Activated naive CD4-positive, alpha-beta T cell treated with anti-CD3 and anti-CD28 coated beads, Interleukin-2, amount 10 ng/mL, durations not matched to agents 7 days and 5 days (primary cell): ENCODE measurements at regions not wholly inside any gene's neighbourhood (a gene's known extent, or its start where the extent isn't known, plus 50 kb on each side); places are given as distances from the start of the nearest gene placed in this dataset.
"Not testable (repeated sequence)": the region's sequence is repeated elsewhere in the genome, so short reads cannot be mapped to it uniquely, and the experiment has no call there.

Source experiments
- CTCF ChIA-PET: fragments of 350-600 bp; sonication (Branson Sonifier 250); formaldehyde crosslinking; loops from one replicate; lab custom pipeline; 2021; ENCODE audit warnings: antibody characterized with exemption; lab: Charles Lee
- DNase-seq: peaks from one replicate; pipeline ENCODE4 v3.0.0-alpha.2; 2020
- H3K27ac Mint-ChIP-seq: one replicate; pipeline ENCODE4 v1.8.0; 2021; ENCODE audit warnings: mild to moderate bottlenecking, moderate library complexity, mixed read lengths
- H3K27me3 Mint-ChIP-seq: one replicate; pipeline ENCODE4 v1.8.0; 2021; ENCODE audit warnings: mild to moderate bottlenecking, mixed read lengths
- H3K36me3 Mint-ChIP-seq: one replicate; pipeline ENCODE4 v1.8.0; 2021; ENCODE audit warnings: mixed read lengths
- H3K4me1 Mint-ChIP-seq: one replicate; pipeline ENCODE4 v1.8.0; 2021; ENCODE audit warnings: mixed read lengths
- H3K4me3 Mint-ChIP-seq: one replicate; pipeline ENCODE4 v1.8.0; 2021; ENCODE audit warnings: mild to moderate bottlenecking, moderate library complexity, mixed read lengths
- H3K9me3 Mint-ChIP-seq: one replicate; pipeline ENCODE4 v1.8.0; 2021; ENCODE audit warnings: mixed read lengths

GRCh38 chr4:173475751-173476150 lies 54.3 kb downstream of the HAND2 start:
- Mint-ChIP-seq H3K4me1 (no peaks in the 10 kb centered on the region), H3K9me3 (no peaks in the 10 kb centered on the region), H3K4me3 (no peak overlapping the region), H3K27ac (no peak overlapping the region), H3K36me3 (no peaks in the 10 kb centered on the region), H3K27me3 (peaks cover 19% of the 10 kb centered on the region)
- CTCF ChIA-PET = no interaction called here
- no peak for DNase-seq

GRCh38 chr4:173469622-173470021 lies 60.4 kb downstream of the HAND2 start:
- Mint-ChIP-seq H3K27me3 (peaks cover 17% of the 10 kb centered on the region), H3K4me1 (no peaks in the 10 kb centered on the region), H3K36me3 (no peaks in the 10 kb centered on the region), H3K27ac (no peak overlapping the region), H3K4me3 (no peak overlapping the region), H3K9me3 (no peaks in the 10 kb centered on the region)
- DNase-seq = no peak
- CTCF ChIA-PET = no interaction called here

GRCh38 chr4:173468314-173468713 lies 61.7 kb downstream of the HAND2 start:
- Mint-ChIP-seq H3K27me3 (peaks cover 12% of the 10 kb centered on the region), H3K36me3 (no peaks in the 10 kb centered on the region), H3K9me3 (no peaks in the 10 kb centered on the region), H3K4me1 (no peaks in the 10 kb centered on the region), H3K27ac (no peak overlapping the region), H3K4me3 (no peak overlapping the region)
- CTCF ChIA-PET = no interaction called here
- DNase-seq = no peak

GRCh38 chr4:173466101-173466500 lies 63.9 kb downstream of the HAND2 start:
- Mint-ChIP-seq H3K36me3 (no peaks in the 10 kb centered on the region), H3K9me3 (no peaks in the 10 kb centered on the region), H3K27ac (no peak overlapping the region), H3K4me1 (no peaks in the 10 kb centered on the region), H3K27me3 (peaks cover 7% of the 10 kb centered on the region), H3K4me3 (no peak overlapping the region)
- CTCF ChIA-PET = no interaction called here
- no peak for DNase-seq

- CTCF ChIA-PET = no interaction called here
- Mint-ChIP-seq H3K9me3 (no peaks in the 10 kb centered on the region), H3K4me1 (no peaks in the 10 kb centered on the region), H3K4me3 (no peak overlapping the region), H3K36me3 (no peaks in the 10 kb centered on the region), H3K27me3 (peaks cover 6% of the 10 kb centered on the region), H3K27ac (no peak overlapping the region)
- DNase-seq = no peak
These were observed 65.5 kb downstream of the HAND2 start for GRCh38 chr4:173464481-173464880.

- H3K4me3 Mint-ChIP-seq = no peak overlapping the region
- H3K36me3 Mint-ChIP-seq = no peaks in the 10 kb centered on the region
- H3K27me3 Mint-ChIP-seq = peaks cover 6% of the 10 kb centered on the region
- H3K4me1 Mint-ChIP-seq = no peaks in the 10 kb centered on the region
- H3K9me3 Mint-ChIP-seq = no peaks in the 10 kb centered on the region
- CTCF ChIA-PET = no interaction called here
- H3K27ac Mint-ChIP-seq = no peak overlapping the region
- no peak for DNase-seq
These were observed 64.9 kb upstream of the SCRG1 start for GRCh38 chr4:173463816-173464215.

- no peak overlapping the region for H3K27ac Mint-ChIP-seq
- CTCF ChIA-PET = no interaction called here
- no peaks in the 10 kb centered on the region for H3K36me3 Mint-ChIP-seq
- H3K27me3 Mint-ChIP-seq = peaks cover 18% of the 10 kb centered on the region
- H3K4me1 Mint-ChIP-seq = no peaks in the 10 kb centered on the region
- DNase-seq = no peak
- H3K9me3 Mint-ChIP-seq = no peaks in the 10 kb centered on the region
- H3K4me3 Mint-ChIP-seq = no peak overlapping the region
These were observed 62.3 kb upstream of the SCRG1 start for GRCh38 chr4:173461170-173461569.

GRCh38 chr4:173459857-173460256 lies 60.9 kb upstream of the SCRG1 start:
- Mint-ChIP-seq H3K27ac (no peak overlapping the region), H3K36me3 (no peaks in the 10 kb centered on the region), H3K4me3 (no peak overlapping the region), H3K4me1 (no peaks in the 10 kb centered on the region), H3K27me3 (peaks cover 18% of the 10 kb centered on the region), H3K9me3 (no peaks in the 10 kb centered on the region)
- no peak for DNase-seq
- CTCF ChIA-PET = no interaction called here

- Mint-ChIP-seq H3K4me1 (no peaks in the 10 kb centered on the region), H3K36me3 (no peaks in the 10 kb centered on the region), H3K9me3 (no peaks in the 10 kb centered on the region), H3K4me3 (no peak overlapping the region), H3K27ac (no peak overlapping the region), H3K27me3 (peaks cover 21% of the 10 kb centered on the region)
- DNase-seq = no peak
- CTCF ChIA-PET = interaction anchor here (1.3 kb wide), 1 partner anchor 37 kb away, joined by 3 read pairs; no protein-coding TSS in a partner anchor
These were observed 59.0 kb upstream of the SCRG1 start for GRCh38 chr4:173457893-173458292.

- H3K4me3 Mint-ChIP-seq, H3K36me3 Mint-ChIP-seq, H3K27ac Mint-ChIP-seq, DNase-seq, H3K4me1 Mint-ChIP-seq, H3K27me3 Mint-ChIP-seq, H3K9me3 Mint-ChIP-seq: not testable (repeated sequence)
- CTCF ChIA-PET = interaction anchor here (1.2 to 2.0 kb wide), 3 partner anchors 34 to 163 kb away, joined by 3 to 5 read pairs (median 4); no protein-coding TSS in a partner anchor
These were observed 52.5 kb upstream of the SCRG1 start for GRCh38 chr4:173451435-173451834.

GRCh38 chr4:173450281-173450680 lies 51.4 kb upstream of the SCRG1 start:
- no peak for DNase-seq
- H3K27me3 Mint-ChIP-seq = peaks cover 3% of the 10 kb centered on the region
- CTCF ChIA-PET = interaction anchor here (1.1 to 2.0 kb wide), 3 partner anchors 24 to 162 kb away, joined by 3 to 5 read pairs (median 3); no protein-coding TSS in a partner anchor
- H3K4me1 Mint-ChIP-seq = no peaks in the 10 kb centered on the region
- no peak overlapping the region for H3K4me3 Mint-ChIP-seq
- H3K27ac Mint-ChIP-seq = no peak overlapping the region
- no peaks in the 10 kb centered on the region for H3K36me3 Mint-ChIP-seq
- H3K9me3 Mint-ChIP-seq = no peaks in the 10 kb centered on the region

GRCh38 chr4:173449380-173449717 lies 50.4 kb upstream of the SCRG1 start:
- no peak overlapping the region for H3K27ac Mint-ChIP-seq
- DNase-seq = no peak
- H3K36me3 Mint-ChIP-seq = no peaks in the 10 kb centered on the region
- CTCF ChIA-PET = no interaction called here
- H3K4me1 Mint-ChIP-seq = no peaks in the 10 kb centered on the region
- peaks cover 3% of the 10 kb centered on the region for H3K27me3 Mint-ChIP-seq
- no peaks in the 10 kb centered on the region for H3K9me3 Mint-ChIP-seq
- H3K4me3 Mint-ChIP-seq = no peak overlapping the region

GRCh38 chr4:173448608-173449379 lies 49.9 kb upstream of the SCRG1 start:
- DNase-seq = no peak
- no peaks in the 10 kb centered on the region for H3K9me3 Mint-ChIP-seq
- no peaks in the 10 kb centered on the region for H3K27me3 Mint-ChIP-seq
- H3K4me1 Mint-ChIP-seq = no peaks in the 10 kb centered on the region
- CTCF ChIA-PET = no interaction called here
- H3K36me3 Mint-ChIP-seq = no peaks in the 10 kb centered on the region
- H3K4me3 Mint-ChIP-seq = no peak overlapping the region
- H3K27ac Mint-ChIP-seq = no peak overlapping the region
